Smooth muscle cell of the brain vasculature (primary cell): ENCODE measurements at regions not wholly inside any gene's neighbourhood (a gene's known extent, or its start where the extent isn't known, plus 50 kb on each side); places are given as distances from the start of the nearest gene placed in this dataset.

Experiments
- DNase-seq: peaks from one replicate; pipeline ENCODE4 v3.0.0-alpha.2; 2012; ENCODE audit warnings: low read depth, low spot score

DNA sequence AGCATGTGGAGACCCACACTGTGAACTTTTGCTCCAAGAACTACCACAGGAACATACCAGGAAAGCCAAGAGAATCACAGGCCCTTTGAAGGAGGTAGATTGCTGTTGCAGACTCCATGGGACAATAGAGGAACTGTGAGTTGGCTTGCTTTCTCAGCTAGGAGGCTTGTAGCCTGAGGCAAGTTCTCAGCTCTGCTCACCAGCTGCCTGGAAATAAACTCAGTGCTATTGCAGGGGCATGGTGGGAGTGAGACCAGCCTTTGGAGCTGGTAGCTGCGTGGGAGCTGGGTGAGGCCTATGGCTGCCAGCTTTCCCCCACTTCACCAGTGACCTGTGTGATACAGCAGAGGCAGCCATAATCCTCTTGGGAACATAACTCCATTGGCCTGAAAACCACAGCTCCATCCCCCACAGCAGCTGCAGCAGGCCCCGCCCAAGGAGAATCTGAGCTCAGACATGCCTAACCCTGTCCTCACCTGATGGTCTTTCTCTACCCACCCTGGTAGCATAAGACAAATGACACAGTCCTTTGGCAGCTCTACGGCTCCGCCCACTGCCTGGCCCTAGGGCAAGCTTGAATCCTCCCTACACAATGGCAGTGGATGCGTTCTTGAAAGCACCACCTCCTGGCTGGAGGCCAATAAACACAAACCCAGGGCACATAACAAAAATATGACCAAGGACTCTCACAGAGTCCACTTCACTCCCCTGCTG lies 389.5 kb downstream of the KIF4B start:
- DNase-seq: no peak

DNA sequence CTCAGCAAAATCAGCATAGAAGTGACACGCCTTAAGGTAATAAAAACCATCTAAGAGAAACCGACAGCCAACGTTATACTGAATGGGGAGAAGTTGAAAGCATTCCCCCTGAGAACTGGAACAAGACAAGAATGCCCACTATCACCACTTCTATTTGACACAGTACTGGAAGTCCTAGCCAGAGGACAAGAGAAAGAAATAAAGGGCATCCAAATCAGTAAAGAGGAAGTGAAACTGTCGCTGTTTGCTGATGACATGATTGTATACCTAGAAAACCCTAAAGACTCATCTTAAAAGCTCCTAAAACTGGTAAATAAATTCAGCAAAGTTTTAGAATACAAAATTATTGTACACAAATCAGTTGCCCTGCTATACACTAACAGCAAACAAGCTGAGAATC lies 393.3 kb downstream of the KIF4B start:
- DNase-seq: no peak

DNA sequence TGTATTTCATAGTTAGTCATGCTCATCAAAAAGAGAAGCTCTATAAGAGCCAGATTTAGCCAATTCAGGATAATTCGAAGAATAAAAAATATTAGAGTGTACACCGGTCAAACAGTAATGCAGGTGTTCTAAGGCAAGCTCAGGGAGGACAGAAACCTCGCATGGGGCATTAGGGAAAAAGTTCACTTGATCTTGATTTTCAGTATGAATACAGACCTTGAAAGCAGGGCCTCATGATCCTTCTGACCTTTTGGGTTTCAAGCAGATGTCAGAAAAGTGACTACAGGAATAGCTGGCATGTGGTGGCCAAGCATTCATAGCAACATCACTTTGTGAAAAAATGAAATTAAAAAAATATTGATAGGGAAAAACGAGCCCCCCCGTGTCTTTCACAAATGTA lies 394.9 kb downstream of the KIF4B start:
- DNase-seq: no peak

DNA sequence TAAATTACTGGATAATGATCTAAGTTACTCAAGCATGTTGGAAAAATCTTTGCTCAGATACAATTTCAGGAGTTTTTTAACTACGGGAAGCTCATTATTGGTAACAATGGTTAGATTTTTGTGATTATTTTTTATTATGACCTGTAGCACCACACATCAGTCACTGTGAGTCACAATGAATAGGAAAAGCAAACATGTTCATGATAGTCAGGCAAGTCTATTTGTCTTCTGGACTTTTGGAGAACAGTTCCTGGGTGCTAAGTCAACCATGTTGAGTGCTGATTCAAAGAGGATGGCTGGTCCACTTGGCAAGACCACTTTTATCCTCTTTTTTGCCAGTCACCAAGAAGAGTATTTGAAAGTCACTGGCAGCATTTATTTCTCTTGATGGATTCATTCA lies 403.2 kb downstream of the KIF4B start:
- DNase-seq: no peak

DNA sequence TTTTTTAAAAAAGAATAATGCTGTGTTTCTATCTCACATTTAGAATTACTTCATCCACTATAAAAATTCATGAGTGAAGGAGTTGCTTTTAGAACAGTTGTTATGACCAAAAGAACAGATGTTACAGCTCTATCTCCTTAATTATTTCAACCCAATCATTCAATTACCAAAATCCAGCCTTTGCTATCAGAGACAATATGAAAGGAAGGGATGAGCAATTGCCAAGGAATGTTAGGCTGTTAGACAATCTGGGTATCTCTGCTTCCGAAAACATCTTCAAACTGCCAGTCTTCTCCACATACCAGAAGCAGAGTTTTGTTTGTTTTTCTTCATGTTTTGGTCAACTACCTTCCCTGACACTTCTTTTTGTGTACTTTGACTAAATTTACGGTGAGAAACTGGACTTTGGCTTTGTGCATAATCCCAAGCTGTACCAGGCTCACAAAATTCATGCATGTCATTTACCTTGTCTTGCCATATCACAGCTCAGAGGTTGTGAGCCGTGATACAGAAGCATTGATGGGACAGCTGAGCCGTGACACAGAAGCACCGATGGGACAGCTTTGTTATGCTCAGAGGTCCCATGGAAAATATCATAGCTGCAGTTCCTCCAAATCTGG lies 405.5 kb downstream of the KIF4B start:
- DNase-seq: no peak

DNA sequence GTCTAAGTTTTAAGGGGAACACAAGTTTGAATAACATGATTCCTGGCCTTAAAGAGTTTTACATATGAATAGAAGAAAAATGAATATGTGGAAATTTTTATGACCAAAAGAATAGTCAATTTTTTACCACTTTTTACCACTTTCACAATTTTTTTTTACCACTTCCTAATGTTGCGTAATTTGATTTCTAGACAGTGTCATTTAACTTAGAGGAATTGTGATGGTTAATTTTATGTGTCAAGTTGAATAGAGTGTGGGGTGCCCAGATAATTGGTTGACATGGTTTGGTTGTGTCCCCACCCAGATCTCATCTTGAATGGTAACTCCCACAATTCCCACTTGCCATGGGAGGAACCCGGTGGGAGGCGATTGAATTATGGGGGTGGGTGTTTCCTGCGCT lies 416.6 kb downstream of the KIF4B start:
- DNase-seq: no peak

DNA sequence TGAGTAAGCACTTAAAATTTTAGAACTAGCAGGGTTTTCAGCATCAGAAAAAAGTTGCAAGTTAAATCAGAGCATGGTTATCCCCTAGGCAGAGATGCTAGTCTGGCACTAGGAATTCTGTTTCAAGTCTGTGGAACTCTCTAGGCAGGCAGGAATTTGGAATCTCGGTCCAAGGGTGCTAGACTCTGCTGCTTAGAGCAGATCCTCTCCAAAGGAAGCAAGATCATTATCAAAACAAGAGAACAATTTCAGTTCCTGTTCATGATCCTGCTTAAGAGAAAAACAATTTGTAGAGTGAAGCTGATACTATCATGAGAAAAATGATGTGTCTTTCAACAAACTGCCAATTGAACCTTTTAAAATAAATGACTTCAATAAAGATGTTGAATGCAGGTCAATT lies 420.7 kb downstream of the KIF4B start:
- no peak for DNase-seq

DNA sequence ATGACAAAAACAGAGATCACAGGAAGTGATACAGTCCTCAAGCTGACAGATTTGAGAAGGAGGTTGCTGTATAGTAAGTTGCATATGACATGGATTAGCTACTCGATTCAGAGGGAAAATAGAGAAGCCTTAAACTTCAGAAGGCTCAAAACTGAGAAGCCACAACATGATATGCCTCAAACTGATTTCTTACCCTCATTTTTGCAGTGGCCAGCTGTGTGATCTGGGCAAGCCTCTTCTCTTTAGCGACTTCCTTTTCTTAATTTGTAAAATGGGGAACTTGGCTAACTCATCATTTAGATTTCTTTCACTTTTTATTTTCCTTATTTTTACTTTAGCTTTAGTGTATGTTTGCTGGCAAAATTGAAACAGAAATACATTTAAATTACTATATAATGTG lies 421.1 kb downstream of the KIF4B start:
- no peak for DNase-seq

DNA sequence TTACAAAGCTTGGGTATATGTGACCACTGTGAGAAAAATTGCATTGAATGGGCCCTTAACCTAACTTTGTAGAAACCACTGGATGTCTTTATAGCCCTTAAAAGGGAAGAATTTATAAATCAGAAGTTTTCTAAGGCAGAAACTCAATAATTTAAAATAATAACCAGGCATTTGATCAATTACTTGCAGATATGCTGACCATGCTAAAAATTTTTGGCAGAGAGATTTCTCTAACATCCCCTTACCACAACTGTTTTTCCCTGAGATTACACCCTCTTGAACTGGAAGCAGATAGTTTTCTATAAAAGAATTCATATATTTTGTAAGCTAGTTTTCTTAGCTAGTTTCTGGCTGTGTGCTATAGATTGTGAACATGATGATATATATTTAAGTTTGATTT lies 428.3 kb downstream of the KIF4B start:
- no peak for DNase-seq

DNA sequence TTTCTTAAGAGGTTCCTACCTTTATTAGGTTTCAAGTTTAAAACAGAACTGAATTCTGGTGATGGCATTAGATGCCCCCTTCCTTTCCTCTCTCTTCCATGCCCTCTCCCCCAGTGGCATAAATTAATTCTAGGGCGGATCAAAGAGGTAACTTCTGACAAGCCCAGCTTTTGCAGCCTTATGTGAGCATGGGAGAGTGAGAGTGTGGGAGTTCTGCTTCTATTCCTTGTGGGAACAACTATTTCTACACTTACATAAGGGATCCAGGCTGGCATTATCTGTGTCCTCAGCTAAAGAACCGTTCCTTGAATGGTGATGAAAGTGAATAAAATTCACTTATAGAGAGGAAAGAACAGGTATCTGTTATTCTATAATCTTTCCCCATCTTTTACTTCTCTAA lies 437.6 kb downstream of the KIF4B start:
- no peak for DNase-seq

DNA sequence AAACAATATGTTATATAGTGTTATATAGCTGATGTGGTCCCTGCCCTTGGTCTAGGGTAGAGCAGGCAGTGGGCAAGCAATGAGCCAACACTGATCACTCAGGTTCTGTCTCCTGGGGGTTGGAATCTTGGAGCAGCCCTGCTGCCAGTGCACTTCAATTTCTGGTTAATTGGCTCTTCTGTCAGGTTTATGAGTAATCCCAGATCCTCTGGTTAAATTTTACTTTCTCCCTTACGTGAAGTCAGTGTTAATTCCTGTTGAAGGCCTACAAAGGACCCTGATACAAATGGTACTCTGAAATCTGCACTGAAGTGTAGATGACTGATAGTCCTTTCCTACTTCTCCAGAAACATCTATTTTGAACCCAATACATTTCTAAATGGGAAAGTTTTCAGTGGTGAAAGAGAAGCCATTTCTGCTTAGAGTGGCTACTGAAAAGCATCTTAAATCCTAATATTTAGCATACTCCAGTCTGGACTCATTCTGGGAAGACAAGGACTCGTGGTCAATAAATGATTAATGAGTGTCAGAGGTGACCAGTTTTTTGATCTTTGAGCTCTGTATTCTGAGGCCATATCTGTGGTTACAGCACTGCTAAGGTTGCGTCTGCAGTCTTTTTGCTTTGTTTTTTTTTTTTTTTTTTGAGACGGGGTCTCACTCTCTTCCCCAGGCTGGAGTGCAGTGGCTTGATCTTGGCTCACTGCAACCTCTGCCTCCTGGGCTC lies 442.4 kb downstream of the KIF4B start:
- DNase-seq: no peak

DNA sequence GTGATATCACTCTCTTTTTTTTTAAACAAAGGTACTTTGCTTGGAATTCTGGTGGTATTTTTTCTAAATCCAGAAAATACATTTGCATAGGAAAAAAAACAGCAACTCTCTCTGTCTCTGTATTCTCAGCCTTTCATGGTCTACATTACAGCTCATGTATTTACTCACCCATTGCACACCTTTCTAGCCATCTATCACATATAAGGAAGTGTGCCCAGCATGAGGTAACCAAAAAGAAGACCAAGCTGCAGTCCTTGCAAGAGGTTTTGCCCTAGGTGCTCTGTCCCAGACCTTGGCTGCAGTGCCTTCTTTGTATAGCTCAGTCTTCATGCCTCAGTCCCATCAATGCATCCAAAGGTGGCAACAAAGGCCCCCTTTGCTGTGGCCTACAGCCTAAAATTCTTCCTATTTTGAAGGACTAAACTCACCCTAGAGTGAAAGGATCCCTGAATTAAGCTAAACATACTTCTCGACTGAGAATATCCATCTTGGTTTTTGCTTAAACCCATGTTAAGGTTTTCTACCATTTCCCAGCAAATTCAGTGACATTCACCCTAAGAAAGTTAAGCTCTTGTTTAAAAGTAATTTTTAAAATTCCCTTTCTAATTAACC lies 446.4 kb downstream of the KIF4B start:
- DNase-seq: no peak

DNA sequence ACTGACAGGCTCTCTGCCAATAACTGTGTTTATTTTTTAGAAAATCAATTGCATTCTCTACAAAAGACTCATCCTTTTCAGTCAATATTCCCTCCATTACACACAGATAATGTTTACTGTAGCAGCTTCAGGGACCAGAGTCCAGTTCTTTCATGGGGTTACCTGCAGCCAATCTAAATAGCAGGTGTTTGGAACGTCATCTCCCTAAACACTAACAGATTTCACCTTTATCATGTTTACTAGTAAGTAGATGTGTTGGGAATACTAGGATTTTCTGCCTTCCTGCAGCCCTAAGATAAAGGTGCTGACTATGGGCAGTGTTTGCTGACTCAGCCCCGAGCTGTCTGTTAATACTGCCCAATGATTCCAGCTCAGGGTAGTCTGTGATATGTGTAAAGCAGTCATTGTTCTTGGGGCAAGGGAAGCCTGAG lies 447.0 kb downstream of the KIF4B start:
- no peak for DNase-seq

DNA sequence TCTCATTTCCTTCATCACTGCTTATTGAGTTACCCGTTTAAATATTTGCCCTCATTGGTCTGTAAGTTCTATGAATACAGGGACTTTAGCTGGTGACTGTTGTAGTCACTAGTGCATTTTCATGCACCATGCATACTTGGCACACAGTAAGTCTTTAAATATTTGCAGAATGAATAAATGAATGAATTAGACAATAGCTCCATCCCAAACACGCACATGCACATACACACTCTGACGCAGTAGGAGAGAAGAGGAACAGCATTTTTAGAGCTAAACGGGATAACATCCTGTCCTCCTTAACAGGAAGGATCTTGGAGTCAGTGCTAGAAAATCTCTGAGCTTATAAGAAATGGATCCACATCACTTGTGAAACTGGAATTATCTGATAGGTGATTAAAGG lies 447.7 kb downstream of the KIF4B start:
- DNase-seq: no peak

DNA sequence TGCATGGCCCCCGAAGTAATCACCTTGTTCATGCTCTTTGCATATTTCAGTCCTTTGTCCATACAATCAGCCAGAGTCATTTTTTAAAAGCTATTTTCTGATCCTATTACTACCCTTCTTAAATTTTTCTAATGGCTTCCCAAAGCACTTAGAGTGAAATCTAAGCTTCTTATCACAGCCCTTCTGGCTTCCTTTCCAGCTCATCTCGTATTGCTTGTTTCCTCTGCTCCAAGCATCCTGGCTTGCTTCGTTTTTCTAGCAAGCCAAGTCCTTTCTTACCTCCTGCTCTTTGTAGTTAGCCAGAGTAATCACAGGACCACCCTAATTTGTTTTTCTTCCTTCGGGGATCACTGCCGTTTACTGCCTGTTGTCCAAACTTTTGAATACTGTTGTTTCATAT lies 453.3 kb downstream of the KIF4B start:
- DNase-seq: no peak

DNA sequence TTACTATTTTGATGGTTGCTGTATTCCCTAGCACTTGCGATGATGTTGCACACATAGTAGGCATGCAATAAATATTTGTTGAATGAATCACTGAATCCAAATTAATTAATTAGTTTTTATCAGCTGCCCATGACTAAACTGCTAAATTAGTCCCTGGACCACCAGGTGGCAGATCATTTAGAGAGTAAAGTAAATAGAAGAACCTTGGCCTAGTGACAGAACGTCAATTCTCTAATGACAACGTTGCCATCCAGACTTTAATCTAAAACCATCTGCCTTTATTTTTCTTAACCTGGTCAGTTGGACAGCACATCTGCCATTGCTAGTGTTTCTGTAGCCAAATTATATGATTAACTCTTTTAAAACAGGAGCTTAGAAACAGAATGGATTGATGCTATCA lies 457.5 kb downstream of the KIF4B start:
- no peak for DNase-seq

DNA sequence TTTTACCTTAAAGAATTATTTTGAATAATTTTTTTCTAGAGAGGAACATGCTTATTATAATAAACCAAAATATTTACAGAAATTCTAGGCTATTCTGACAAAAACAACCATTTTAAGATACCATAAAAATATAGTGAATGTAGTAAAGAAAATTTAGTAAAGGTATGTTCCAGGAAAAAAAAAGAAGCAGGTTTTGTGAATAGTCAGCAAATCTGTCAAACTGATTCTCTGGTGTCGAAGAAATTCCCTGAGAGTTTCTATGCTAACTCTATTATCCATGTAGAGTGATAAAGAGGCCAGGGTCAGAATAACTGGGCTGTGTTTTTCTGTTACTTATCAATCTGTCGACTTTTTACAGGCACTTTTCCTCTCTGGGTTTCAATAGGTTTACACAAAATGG lies 459.2 kb downstream of the KIF4B start:
- no peak for DNase-seq

DNA sequence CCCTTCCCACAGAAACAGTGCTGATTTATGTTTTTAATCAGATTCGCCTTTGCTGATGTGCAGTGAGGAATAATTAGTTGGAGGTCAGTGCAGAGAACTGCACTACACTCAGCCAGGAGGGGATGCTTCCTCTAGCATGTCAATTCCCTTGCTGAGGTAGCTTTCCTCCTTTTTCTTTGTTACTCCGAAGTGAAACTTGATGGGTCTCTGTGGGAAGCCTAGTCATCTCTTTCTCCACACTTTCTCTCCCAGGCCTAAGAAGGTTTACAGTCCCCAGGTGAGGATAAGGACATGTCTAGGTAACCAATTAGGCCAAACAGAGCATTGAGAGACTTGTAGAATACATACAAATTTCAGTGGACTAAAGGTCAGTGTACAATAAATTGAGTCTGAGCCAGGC lies 461.8 kb downstream of the KIF4B start:
- DNase-seq: no peak

DNA sequence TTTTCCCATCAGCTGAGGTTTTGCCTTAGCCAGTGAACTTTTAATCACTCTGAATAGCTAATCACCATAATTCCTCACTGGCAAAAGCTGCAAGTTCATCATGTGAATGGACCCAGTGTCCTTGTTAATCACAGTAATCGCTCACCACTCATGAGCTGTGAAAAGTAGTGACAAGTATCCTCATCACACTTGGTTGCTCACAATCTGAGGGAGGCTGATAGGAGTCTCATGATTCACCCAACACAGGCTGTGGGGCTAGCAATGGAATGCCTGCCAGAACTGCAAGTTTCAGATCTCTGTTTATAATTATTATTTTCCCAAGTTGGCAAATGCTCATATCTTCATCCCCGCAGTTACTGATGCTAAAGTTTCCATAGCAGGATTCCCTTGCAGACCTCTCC lies 467.2 kb downstream of the KIF4B start:
- DNase-seq: no peak

DNA sequence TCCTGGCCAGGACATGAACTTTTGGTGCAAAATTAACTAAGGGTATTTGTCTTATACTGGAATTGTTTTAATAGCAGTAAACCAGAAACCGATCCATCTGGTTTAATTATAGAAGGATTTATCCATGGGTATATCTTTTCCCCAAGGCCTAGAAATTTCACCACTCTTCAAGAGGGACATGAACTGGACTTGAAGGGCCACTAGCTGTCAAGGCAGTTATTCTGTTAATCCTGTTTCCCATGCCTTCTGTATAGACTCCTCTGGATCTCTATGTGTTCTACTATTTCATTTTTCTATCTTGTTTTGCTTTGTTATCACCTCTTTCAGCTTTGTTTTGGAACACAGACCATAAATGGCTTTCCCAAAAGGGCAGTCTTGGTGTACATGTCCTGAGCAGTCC lies 467.6 kb downstream of the KIF4B start:
- no peak for DNase-seq

DNA sequence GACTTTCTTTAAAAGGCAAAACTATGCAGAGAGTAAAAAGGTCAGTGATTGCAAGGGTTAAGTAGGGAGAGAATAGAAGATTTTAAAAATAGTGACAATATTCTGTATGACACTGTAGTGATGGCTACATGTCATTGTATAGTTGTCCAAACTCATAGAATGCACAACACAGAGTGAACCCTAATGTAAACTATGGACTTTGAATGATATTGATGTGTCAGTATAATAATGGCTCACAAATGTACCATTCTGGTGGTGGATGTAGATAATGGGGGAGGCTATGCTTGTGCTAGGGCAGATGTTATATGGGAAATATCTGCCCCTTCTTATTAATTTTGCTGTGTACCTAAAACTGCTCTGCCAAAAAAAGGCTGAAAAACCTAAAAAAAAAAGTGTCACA lies 468.9 kb downstream of the KIF4B start:
- no peak for DNase-seq

DNA sequence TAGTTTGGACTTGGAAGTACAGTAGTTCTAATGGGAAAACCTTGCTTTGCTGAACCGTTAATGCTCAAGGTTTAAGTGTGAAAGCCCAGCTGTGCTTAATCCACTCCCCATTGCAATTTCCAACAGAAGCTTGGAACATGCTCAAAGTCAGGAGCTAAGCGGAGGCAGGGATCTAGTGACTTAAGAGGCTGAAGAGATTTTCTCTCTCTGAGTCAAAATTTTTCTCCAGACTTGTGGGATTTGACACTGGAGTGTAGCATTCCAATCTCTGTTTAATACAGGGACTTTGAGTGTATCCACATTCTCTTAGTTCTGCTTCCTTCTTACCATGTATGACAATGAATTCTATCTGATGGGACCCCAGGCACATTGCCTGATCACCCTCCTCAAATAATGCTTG lies 471.8 kb downstream of the KIF4B start:
- DNase-seq: no peak

DNA sequence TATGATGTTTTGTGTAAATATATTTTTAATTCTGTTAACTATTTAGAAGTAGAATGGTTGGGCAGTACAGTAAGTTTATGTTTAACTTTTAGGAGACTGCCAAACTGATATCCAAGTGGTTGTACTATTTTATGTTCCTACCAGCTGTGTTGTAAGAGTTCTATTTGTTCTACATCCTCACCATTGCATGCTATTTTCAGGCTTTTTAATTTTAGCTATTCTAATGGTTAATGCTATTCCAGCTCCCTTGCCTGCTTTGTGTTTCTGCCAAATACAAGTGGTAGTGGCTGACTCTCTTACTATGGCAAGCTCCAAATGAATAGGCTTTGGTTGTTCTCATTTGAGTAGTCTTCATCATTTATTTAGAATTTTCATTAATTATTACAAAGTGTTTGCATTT lies 476.4 kb downstream of the KIF4B start:
- DNase-seq: no peak
